ENCODE measurements at regions not wholly inside any gene's neighbourhood (a gene's known extent, or its start where the extent isn't known, plus 50 kb on each side); places are given as distances from the start of the nearest gene placed in this dataset.
"Not testable (repeated sequence)": the region's sequence is repeated elsewhere in the genome, so short reads cannot be mapped to it uniquely, and the experiment has no call there.

DNA sequence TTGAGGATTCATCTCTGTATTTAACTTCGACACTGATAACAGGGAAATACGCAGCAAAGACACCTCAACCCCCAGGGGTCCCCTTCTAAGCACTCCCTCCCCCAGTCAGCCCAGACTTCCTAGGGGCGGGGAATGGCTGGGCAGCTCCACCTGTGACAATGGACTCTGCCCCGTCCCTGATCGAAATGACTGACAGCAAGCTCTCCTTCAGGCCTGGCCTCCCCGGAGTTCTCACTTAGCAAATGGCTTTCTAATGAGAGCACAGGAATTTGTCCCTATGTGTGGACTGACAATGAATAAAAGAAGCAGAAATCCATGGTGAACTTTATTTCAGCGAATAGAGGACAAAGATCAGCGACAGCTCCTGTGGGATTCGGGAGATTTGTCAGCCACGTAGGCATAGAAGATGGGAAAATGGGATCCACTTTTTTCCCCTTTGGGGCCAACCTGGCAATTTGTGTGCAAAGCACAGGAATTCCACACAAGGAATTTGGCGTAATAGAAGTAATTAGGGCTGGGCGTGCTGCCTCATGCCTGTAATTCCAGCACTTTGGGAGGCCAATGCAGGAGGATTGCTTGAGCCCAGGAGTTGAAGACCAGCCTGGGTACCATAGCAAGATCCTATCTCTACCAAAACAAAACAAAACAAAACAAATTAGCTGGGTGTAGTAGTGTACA, 63.8 kb downstream of the TNFAIP2 start:
- no peak for DNase-seq

DNA sequence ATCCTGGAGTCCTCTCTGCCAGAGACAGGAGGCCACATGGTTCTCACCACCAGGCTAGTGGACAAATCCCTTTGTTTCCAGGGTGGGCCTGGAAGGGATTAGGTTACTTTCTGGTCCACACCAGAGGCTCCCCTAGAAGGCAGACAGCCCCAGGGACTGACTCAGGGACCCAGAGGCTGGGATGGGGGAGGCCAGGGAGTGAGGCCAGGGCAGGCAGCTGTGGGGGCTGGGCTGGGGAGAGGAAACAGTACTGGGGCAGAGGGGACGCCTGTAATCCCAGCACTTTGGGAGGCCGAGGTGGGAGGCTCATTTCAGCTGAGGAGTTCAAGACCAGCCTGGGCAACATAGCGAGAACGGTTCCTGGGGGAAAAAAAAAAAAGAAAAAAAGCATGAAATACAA, 64.7 kb downstream of the TNFAIP2 start:
- no peak for DNase-seq

DNA sequence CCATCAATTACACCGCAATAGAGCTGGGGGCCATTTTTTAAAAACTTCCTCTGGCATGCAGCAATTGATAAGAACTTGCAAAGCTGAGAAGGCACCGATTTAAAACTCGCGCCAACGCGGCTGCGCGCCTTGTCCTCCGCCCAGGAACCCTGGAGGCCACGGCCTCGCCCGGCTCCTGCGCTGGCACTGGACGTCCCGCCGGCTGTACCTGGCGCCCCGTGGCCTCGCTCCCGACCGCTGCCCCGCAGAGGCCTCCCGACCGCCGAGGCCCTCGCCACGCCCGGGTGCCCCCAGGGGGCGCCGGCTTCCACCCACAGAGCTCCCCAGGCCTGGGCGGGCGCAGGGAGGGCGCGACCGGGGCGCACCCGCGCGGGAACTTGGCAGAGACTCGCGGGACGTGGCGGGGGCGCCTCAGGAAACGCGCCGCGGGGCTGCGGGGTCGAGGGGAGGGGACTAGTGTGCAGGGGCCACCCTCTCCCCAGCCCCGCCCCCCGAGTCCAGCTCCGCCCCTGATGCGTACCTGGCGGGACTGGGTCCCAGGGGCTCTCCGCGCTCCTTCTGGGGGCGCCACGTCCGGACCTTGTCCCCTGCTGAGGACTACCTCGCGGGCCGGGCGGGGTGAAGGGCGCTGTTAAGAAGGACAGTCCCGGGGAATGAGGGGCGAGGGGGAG, 65.7 kb downstream of the TNFAIP2 start:
- peak; percentile 19 to 46 for DNase-seq

DNA sequence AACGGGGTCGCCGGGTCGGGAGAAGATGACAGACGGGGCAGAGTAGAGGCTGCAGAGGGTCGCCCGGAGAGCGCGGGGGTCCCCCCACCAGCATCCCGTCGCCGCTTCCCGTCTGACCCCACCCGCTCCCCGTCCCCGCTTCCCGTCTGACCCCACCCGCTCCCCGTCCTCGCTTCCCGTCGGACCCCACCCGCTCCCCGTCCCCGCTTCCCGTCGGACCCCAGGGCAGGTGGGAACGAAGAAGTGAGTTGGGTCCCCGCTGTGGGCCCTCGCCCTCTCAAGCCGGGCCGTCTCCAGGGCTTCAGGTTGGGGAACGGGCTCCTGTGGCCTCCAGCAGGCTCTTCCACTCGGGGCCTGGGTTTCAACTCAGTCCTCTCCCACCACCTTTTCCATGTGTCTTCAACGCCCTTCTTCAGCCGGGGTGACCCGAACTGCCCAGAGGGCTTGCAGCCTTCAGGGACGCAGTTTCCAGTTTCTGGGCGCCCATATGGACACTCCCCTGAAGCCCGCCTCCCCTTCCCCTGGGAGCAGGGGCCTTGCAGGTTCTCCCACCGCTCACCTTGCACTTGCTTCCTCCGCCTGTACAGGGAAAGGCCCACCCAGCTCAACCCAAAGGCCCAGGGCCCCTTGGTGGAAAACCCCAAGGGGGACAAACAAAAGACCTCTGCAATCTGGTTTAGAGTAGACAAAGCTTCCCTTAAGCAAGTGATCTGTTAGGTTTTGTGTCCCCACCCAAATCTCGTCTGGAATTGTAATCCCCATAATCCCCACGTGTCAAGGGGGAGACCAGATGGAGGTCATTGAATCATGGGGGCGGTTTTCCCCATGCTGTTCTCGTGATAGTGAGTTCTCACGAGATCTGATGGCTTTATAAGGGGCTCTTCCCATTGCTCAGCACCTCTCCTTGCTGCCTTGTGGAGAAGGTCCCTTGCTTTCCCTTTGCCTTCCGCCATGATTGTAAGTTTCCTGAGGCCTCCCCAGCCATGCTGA, 66.5 kb downstream of the TNFAIP2 start:
- no peak for DNase-seq

DNA sequence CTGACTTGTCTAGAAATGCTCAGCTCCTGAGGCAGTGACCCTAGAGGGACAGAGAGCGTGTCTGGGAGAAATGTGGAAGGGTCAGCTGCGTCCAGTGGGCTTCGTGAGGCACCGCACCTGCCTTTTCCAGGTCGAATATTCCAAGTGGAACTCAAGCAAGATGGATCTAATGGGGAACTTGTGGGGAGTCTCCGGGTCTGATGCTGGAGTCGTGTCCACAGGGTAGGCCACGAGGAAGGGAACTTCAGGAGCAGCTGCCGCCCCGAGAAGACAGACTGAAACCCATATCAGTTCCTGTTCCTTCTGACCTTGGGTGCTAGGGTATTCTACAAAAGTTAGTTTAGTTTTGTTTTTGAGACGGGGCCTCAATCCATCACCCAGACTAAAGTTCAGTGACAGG, 67.5 kb downstream of the TNFAIP2 start:
- no peak for DNase-seq

DNA sequence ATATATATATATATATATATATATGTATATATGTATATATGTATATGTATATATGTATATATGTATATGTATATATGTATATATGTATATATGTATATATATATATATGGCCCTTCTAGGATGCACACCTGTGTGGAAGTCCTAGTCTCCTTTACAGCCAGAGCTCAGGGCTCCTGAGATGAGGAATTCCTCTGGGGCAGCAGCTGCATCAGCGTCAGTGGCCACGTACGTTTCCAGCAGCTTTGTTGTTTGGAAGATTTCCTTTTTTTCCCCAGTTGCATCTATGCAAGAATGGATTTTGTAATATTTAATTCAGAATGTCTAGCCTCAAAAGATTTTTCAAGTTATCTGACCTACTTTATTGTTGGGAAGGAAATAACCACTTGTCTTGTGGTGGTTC, 68.6 kb downstream of the TNFAIP2 start:
- DNase-seq, result no peak

DNA sequence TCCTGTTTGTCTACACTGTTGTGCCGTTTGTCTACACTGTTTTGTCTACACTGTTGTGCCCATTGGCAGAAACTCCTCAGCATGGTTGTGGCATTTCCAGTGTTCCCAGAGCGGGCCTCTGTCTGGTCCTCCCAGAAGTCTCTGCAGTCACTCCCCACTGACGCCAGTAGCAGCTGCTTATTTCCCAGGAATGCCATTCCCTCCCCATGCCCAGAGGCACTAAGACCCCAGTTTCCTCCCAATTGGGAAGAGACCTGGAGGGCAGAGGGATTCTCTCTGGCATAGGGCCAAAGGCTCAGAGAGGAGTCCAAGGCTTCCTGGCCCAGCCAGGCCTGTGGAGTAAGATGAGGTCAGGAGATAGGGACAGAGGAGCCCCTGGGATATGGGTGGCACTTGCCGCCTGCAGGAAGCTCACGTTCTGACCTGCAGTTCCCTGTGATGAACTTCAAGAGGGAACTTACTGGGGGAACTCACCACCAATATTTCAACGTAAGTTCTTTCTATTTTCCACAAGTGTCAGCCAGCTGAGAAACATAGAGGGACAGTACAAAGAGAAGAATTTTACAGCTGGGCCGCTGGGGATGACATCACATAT, 69.1 kb downstream of the TNFAIP2 start:
- DNase-seq, result no peak

DNA sequence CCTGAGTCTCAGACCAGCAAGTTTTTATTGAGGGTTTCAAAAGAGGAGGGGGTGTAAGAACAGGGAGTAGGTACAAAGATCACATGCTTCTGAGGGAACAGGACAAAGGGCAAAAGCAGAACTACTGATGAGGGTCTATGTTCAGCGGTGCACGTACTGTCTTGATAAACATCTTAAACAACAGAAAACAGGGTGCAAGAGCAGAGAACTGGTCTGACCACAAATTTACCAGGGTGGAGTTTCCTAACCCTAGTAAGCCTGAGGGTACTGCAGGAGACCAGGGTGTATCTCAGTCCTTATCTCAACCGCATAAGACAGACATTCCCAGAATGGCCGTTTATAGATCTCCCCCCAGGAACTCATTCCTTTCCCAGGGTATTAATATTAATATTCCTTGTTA, 69.6 kb downstream of the TNFAIP2 start:
- DNase-seq, result not testable (repeated sequence)

DNA sequence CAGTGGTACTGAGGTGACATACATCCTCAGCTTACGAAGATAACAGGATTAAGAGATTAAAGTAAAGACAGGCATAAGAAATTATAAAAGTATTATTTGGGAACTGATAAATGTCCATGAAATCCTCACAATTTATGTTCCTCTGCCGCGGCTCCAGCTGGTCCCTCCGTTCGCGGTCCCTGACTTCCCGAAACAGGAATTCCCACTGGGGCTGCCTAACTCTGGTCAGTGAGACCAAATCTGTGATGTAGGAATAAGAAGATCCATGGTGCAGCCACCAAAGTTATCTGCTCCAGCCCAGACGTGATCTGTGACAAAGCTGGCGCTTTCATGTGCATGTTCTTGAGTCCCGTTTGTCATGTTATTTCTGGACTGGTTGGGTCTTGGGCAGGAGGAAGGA, 70.2 kb downstream of the TNFAIP2 start:
- DNase-seq, result not testable (repeated sequence)

DNA sequence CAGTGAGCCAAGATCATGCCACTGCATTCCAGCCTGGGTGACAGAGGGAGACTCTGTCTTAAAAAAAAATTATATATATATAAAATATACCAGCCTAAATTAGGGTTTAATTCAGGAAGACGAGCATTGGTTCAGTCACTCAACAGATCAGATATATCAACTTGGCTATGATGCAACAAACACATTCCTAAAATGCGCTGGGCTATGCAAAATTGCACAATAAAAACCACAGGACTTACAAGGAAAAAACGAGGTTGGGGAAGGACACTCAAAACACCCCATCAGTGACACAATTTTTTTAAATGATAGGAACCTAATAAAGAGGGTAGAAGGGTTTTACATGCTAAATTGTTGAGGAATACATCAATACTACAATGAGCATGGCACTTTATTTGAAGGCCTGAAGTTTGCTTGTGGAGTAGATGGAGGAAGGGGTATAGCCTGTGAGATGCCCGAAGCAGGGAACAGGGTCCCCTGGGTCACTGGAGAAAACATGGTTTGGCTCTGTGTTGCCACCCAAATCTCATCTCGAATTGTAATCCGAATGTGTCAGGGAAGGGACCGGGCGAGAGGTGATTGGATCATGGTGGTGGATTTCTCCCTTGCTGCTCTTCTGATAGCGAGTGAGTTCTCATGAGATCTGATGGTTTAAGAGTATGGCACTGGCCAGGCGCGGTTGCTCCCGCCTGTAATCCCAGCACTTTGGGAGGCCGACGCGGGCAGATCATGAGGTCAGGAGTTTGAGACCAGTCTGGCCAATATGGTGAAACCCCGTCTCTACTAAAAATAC, 71.2 kb downstream of the TNFAIP2 start:
- no peak for DNase-seq

DNA sequence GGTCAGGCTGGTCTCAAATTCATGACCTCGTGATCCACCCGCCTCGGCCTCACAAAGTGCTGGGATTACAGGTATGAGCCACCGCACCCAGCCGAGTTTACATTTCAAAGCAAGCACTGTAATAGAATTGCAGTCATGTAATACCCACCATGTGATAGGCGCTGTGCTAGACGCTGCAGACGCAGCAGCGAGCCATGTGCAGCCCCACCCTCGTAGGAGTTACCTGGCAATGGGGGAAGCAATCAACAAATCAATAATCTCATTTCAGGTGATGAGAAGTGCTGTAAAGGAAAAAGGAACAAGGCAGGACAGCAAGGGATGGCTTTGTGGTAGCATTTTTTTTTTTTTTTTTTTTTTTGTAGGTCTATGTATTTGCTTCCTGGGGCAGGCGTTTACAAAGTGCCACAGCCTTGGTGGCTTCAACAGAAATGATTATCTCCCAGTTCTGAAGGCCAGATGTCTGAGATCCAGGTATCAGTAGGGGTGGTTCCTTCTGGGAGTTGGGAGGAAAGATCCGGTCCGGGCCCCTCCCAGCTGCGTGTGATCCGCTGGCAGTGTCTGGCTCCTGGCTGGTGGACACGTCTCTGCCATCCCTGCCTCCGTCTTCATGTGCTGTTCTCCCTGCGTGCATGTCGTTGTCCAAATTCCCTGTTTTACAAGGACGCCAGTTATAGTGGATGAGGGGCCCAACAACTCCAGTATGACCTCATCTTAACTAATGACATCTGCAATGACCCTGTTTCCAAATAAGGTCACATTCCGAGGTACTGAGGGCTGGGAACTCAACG, 72.8 kb downstream of the TNFAIP2 start:
- no peak for DNase-seq

DNA sequence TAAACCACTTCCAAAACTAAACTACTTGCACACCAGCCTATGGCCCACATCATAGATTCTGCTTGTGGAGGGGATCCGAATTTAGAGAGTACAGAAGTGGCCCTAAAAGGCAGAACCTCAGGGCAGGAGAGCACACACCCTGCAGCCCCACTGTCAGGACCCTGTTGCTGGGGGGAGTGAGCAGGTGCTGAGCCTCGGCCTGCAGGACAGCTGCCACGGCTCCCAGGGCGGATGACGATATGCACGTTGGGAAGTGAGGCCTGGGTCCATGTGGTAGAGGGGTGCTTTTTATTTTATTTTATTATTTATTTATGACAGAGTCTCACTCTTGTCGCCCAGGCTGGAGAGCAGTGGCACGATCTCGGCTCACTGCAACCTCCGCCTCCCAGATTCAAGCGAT, 73.5 kb downstream of the TNFAIP2 start:
- no peak for DNase-seq

DNA sequence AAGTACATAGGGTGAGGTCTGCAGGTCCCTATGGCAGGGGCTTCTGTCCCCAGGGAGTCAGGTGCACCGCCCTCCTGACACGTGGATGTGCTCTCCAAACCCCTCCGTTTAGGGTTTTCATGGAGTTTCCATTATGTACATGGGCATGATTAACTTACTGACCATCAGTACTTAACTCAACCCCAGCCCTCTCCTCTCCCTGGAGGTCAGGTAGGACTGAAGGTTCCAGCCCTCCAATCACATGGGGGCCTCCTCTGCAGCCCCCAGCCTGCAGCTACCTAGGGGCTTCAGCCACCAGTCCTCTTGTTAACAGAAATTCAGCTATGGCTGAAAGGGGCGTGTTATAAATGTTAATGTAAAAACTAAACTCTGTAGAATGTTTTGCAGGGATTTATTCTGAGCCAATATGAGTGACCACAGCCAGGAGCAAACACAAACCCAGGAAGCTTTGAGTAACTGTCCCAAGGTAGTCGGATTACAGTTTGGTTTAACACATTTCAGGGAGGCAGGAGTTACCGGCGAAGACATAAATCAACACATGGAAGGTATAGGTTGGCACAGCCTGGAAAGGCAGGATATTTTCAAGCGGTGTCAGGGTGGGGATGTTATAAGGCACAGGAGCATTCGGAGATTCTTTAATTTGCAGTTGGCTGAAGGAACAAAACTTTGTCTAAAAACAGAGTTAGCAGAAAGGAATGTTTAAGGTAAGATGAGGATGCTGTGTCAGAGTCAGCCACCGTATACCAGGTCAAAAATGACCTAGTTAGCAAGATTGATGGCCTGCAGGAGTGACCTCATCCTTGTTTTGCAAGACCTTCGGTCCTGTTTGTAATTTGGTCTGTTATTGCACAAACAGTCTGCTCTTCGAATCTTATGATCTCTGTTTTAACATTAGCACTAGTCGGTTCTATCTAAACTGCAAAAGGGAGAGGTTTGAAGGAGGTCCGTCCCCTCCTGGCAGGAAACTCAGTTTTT, 75.2 kb downstream of the TNFAIP2 start:
- DNase-seq, result no peak

DNA sequence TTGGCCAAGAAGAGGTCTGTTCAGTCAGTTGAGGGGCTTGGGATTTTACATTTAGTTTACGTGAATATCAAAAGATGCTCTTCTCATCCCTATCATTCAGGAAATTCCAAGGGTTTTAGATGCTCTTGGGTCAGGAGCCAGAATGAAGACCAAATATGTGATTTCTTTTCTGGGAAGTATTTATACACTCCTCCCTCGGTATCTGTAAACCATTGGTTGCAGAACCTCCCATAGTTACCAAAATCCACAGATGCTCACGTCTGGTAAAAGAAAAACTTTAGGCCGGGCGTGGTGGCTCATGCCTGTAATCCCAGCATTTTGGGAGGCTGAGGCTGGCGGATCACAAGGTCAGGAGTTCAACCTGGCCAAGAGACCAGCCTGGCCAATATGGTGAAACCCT, 75.9 kb downstream of the TNFAIP2 start:
- no peak for DNase-seq

DNA sequence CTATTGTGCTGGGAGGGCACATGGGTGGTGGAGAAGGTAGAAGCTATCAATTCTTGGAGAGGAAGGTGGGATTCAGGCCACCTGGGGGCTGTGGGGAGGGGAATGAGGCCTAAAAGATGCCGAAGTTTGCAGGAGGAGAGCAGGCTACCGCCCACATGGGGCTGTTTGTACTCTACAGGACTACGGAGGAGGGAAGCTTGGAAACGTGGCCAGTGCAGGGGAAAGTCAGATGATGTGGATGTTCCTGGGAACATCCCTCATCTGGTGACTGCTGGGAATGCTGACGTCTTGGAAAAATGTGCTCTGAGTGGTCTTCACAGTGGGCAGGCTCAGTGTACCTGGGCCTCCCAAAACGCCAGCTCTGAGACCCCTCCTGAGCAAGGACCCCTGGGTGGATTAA, 78.5 kb downstream of the TNFAIP2 start:
- no peak for DNase-seq

DNA sequence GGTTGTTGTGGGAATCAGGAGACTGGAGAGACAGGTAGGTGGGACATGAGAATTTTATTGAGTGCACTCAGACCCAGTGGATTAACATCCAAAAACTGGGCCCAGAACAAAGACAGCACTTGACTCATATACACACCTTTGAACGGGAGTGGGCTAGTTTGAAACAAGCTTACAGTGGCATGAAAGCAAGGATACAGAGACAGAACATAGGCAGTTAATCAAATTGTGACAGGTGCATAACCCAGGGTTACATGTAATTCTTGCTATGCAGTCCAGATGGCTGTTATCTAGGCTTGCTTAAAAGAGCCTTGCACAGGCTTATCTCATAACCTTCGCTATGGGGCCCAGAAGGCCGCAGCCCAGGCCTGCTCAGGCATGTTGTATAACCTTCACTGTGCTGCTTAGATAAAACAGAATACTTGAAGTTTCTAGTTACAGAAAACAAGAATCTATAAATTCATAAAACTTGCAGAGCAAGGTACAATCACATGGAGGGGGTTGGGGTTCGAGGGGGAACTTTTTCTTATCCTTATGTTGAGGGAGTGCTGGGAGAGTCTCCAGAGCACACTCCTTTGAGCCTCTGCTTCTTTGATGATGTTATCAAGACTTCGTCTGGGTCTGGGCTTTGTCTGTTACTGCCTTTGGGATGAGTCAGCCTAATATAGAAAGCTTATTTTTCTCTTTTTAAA, 81.7 kb downstream of the TNFAIP2 start:
- DNase-seq, result no peak

DNA sequence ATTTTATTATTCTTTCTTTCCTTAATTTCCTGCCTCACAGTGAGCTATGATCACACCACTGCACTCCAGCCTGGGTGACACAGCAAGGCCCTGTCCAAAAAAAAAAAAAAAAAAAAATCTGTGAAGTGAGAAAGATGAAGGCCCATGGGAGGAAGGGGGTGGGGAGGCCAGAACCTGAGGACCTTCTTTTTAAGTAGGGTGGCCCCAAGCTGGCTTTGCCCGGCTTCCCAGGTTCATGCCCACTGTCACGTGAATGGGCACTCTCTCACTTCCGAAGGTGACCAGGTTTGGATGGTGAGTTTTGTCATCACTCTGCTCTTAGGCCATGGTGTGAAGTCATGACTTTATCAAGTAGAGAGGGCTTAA, 82.3 kb downstream of the TNFAIP2 start:
- no peak for DNase-seq

DNA sequence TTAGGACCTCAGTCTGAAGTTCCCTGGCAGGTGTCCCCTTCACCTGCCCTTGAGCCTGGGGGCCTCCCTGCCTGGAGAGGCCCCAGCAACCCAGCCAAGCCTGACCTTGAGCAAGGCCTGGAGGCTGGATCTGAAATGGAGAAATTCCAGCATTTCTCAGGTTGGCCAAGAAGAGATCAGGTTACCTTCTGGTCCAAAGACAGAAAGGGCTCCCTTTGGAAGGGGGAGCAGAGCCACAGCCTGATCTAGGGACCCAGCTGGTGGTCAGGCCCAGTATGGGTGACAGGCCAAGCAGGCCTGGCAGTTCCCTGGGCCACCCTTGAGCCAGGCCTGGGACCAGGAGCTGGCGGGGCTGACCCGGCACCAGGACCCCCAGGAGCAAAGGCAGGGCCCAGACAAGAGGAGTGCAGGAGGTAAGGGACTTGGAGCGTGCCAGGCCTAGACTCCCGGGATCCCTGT, 82.8 kb downstream of the TNFAIP2 start:
- no peak for DNase-seq

DNA sequence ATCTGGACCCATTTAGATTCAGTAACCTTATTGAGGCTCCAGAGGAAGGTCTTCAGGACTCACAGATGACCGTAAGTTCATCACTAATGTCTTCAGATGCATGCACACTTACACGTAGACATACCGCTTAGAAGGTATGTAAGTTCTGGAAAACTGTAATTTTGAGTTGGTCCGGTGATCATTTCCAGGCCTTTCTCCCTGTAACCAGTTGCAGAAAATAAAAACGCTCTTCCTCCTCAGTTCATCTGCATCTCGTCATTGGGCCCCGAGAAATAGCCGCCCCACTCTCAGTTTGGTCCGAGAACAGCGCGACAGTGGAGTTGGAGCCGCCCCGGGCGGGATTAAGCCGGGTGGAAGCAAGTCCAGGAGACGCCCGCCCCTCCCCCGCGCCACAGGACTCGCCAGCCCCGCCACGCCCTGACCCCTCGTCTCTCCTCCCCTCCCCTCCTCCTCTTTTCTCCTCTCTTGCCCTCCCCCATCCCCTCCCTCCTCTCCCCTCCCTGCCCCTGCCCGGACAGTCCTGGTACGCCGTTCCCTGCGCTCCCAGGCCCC, 83.7 kb downstream of the TNFAIP2 start:
- no peak for DNase-seq
